ENCODE measurements at regions not wholly inside any gene's neighbourhood (a gene's known extent, or its start where the extent isn't known, plus 50 kb on each side); places are given as distances from the start of the nearest gene placed in this dataset.

DNA sequence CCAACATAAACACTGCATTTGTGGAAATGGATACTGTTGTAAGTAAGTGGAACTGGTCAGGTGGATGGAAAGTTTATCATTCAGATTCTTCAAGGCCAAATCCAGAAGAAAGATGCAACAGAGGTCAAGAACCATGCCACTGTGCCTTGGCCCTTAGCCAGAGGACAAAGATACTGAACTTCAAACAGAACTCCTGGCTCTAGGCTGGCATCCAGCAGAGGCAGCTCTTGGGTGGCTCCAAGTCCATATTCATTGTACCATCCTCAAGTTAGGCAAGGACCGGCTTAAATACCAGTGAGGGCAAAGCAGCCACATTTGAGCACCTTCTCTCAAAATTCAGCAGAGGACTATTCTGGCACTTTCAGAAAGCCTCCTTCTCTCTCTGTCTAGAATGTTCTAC, 53.2 kb downstream of the DNAAF9 start:
- TF ChIP-seq, protein P1, sequence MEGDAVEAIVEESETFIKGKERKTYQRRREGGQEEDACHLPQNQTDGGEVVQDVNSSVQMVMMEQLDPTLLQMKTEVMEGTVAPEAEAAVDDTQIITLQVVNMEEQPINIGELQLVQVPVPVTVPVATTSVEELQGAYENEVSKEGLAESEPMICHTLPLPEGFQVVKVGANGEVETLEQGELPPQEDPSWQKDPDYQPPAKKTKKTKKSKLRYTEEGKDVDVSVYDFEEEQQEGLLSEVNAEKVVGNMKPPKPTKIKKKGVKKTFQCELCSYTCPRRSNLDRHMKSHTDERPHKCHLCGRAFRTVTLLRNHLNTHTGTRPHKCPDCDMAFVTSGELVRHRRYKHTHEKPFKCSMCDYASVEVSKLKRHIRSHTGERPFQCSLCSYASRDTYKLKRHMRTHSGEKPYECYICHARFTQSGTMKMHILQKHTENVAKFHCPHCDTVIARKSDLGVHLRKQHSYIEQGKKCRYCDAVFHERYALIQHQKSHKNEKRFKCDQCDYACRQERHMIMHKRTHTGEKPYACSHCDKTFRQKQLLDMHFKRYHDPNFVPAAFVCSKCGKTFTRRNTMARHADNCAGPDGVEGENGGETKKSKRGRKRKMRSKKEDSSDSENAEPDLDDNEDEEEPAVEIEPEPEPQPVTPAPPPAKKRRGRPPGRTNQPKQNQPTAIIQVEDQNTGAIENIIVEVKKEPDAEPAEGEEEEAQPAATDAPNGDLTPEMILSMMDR (tag by site-specific recombination; IDR thresholded peaks at IDR 0.05) = no peak
- TF ChIP-seq ZNF239 (tag by site-specific recombination; IDR thresholded peaks at IDR 0.05) (no peak), YY1 (tag by site-specific recombination; IDR thresholded peaks at IDR 0.05) (no peak)
- TF ChIP-seq, protein P2, sequence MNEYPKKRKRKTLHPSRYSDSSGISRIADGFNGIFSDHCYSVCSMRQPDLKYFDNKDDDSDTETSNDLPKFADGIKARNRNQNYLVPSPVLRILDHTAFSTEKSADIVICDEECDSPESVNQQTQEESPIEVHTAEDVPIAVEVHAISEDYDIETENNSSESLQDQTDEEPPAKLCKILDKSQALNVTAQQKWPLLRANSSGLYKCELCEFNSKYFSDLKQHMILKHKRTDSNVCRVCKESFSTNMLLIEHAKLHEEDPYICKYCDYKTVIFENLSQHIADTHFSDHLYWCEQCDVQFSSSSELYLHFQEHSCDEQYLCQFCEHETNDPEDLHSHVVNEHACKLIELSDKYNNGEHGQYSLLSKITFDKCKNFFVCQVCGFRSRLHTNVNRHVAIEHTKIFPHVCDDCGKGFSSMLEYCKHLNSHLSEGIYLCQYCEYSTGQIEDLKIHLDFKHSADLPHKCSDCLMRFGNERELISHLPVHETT (tag by site-specific recombination; IDR thresholded peaks at IDR 0.05) = no peak
